ENCODE measurements at regions not wholly inside any gene's neighbourhood (a gene's known extent, or its start where the extent isn't known, plus 50 kb on each side); places are given as distances from the start of the nearest gene placed in this dataset.

GRCh38 chr12:19005257-19005801 lies 124.2 kb upstream of the PLEKHA5 start:
- in situ Hi-C loops (cut with MboI), result no loop called here
- no peak overlapping the region for H3K9ac ChIP-seq (ENCODE audit: insufficient read depth in 1 of 2, low read depth in 2 of 2, low read length in 2 of 2)
- H3K9me1 ChIP-seq (ENCODE audit: control insufficient read depth, insufficient read depth, low read length), result no peaks in the 10 kb centered on the region
- POLR2A ChIA-PET, result no interaction called here
- no TSS peak for BruUV-seq (replicated peaks)
- H3K79me2 ChIP-seq (ENCODE audit: control insufficient read depth, insufficient read depth, low read length), result no peaks in the 10 kb centered on the region
- intact Hi-C loops (cut with micrococcal nuclease), result no loop called here
- no peaks in the 10 kb centered on the region for H3K4me1 ChIP-seq (replicated peaks in 1 of 2; ENCODE audit: control insufficient read depth in 2 of 2, insufficient read depth in 2 of 2, low read length in 2 of 2)
- no peaks in the 10 kb centered on the region for H3K36me3 ChIP-seq (ENCODE audit: control insufficient read depth, insufficient read depth, low read length)
- ATAC-seq (no peak), FAIRE-seq (no peak), DNase-seq (ENCODE audit: extremely low read depth in 1 of 4, low spot score in 3 of 4) (no peak)
- H4K20me1 ChIP-seq (replicated peaks; ENCODE audit: control insufficient read depth, insufficient read depth, low read length), result no peaks in the 10 kb centered on the region
- H3K27me3 ChIP-seq (ENCODE audit: control insufficient read depth in 2 of 2, insufficient read depth in 2 of 2, low read length in 2 of 2), result no peaks in the 10 kb centered on the region; a peak in 1 of 5 replicates
- no peak overlapping the region for H3K4me3 ChIP-seq
- CTCF ChIA-PET (ENCODE audit: low intra/inter-chr PET ratio), result no interaction called here
- no peak overlapping the region for H3K4me2 ChIP-seq (ENCODE audit: insufficient read depth, low read length)
- TF ChIP-seq, protein P1, sequence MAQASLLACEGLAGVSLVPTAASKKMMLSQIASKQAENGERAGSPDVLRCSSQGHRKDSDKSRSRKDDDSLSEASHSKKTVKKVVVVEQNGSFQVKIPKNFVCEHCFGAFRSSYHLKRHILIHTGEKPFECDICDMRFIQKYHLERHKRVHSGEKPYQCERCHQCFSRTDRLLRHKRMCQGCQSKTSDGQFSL (CRISPR knock-in tag; IDR thresholded peaks at IDR 0.05), result no peak
- TF ChIP-seq, protein P1 (tag; IDR thresholded peaks at IDR 0.05), result no peak
- no peak for TF ChIP-seq SMARCE1 (IDR thresholded peaks at IDR 0.05)
- no peak for TF ChIP-seq HIVEP1 (CRISPR knock-in tag; IDR thresholded peaks at IDR 0.05)
- no peak for TF ChIP-seq ZBTB17 (CRISPR knock-in tag; IDR thresholded peaks at IDR 0.05)
- TF ChIP-seq BCOR (IDR thresholded peaks at IDR 0.05), result no peak
- TF ChIP-seq, protein P2, sequence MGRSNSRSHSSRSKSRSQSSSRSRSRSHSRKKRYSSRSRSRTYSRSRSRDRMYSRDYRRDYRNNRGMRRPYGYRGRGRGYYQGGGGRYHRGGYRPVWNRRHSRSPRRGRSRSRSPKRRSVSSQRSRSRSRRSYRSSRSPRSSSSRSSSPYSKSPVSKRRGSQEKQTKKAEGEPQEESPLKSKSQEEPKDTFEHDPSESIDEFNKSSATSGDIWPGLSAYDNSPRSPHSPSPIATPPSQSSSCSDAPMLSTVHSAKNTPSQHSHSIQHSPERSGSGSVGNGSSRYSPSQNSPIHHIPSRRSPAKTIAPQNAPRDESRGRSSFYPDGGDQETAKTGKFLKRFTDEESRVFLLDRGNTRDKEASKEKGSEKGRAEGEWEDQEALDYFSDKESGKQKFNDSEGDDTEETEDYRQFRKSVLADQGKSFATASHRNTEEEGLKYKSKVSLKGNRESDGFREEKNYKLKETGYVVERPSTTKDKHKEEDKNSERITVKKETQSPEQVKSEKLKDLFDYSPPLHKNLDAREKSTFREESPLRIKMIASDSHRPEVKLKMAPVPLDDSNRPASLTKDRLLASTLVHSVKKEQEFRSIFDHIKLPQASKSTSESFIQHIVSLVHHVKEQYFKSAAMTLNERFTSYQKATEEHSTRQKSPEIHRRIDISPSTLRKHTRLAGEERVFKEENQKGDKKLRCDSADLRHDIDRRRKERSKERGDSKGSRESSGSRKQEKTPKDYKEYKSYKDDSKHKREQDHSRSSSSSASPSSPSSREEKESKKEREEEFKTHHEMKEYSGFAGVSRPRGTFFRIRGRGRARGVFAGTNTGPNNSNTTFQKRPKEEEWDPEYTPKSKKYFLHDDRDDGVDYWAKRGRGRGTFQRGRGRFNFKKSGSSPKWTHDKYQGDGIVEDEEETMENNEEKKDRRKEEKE (IDR thresholded peaks at IDR 0.05; ENCODE audit: borderline replicate concordance in 1 of 2, control insufficient read depth in 1 of 2, low read depth in 2 of 2, low read length in 1 of 2), result no peak
- TF ChIP-seq POLR2AphosphoS2 (IDR thresholded peaks at IDR 0.05; ENCODE audit: low read length), result no peak
- TF ChIP-seq ZNF253 (CRISPR knock-in tag; conservative IDR thresholded peaks at IDR 0.05), result no peak
- no peak overlapping the region for H3K27ac ChIP-seq (ENCODE audit: extremely low read depth, low read depth, low read length)
- 50% methylated on average over 4 of the region's 4 CpGs for WGBS (ENCODE audit: insufficient coverage, low coverage, missing lambda C conversion rate)
- no peaks in the 10 kb centered on the region for H3K9me3 ChIP-seq (replicated peaks; ENCODE audit: control insufficient read depth, insufficient read depth, low read depth, low read length)
- H2AFZ ChIP-seq (ENCODE audit: low read depth, low read length), result no peak overlapping the region

Data from K562 (cell line).